Kidney (tissue), 13 donors: ENCODE measurements at regions not wholly inside any gene's neighbourhood (a gene's known extent, or its start where the extent isn't known, plus 50 kb on each side); places are given as distances from the start of the nearest gene placed in this dataset.

ENCODE experiments used
- DNase-seq, 5 donors: peaks; one replicate each; pipeline ENCODE4 v3.0.0-alpha.2; 2013 to 2020
- FAIRE-seq: peaks from 2 replicates; lab custom pipeline; 2012; peaks lifted over from hg19 to GRCh38; lab: Jason Lieb, UNC
- H3K27ac ChIP-seq, 2 donors: one replicate each; pipeline ENCODE4 v1.7.0; 2013; ENCODE audit warnings: low read depth in 2 of 2, low read length in 2 of 2, inconsistent platforms in 1 of 2
- H3K27me3 ChIP-seq: one replicate; pipeline ENCODE4 v1.7.1; 2013; ENCODE audit warnings: low read length, inconsistent platforms; ENCODE audit not compliant: control insufficient read depth, insufficient read depth
- H3K36me3 ChIP-seq, 3 donors: one replicate each; pipeline versions ENCODE4 v1.7.0 to v1.7.1; 2013; ENCODE audit warnings: low read length in 3 of 3, control low read depth in 1 of 3, inconsistent platforms in 1 of 3; ENCODE audit not compliant: insufficient read depth in 3 of 3, control insufficient read depth in 2 of 3
- H3K4me1 ChIP-seq, 3 donors: one replicate each; pipeline versions ENCODE4 v1.7.0 to v1.7.1; 2013; ENCODE audit warnings: low read length in 3 of 3, inconsistent platforms in 1 of 3, low read depth in 1 of 3; ENCODE audit not compliant: control insufficient read depth in 2 of 3, insufficient read depth in 2 of 3
- H3K4me3 ChIP-seq, 3 donors: one replicate each; pipeline versions ENCODE4 v1.7.0 to v1.8.1; 2013; ENCODE audit warnings: low read length in 3 of 3, control low read depth in 1 of 3, inconsistent platforms in 1 of 3
- H3K9ac ChIP-seq, 3 donors: one replicate each; pipeline versions ENCODE4 v1.7.0 to v1.7.1; 2013; ENCODE audit warnings: low read length in 3 of 3, control low read depth in 1 of 3, inconsistent platforms in 1 of 3
- H3K9me3 ChIP-seq, 3 donors: one replicate each; pipeline versions ENCODE4 v1.7.0 to v1.7.1; 2013; ENCODE audit warnings: low read length in 3 of 3, control low read depth in 1 of 3, inconsistent platforms in 1 of 3; ENCODE audit not compliant: control insufficient read depth in 2 of 3, insufficient read depth in 1 of 3
- intact Hi-C: fragments of 100-400 bp; cut with DNase I; formaldehyde crosslinking; loops from one replicate; pipeline ENCODE4 v1.11.1; 2022
- TF ChIP-seq, protein P1 (sequence below): IDR thresholded peaks from 3 replicates; pipeline ENCODE4 v1.5.1; 2012; ENCODE audit warnings: mild to moderate bottlenecking, moderate library complexity, borderline replicate concordance; ENCODE audit not compliant: insufficient read depth; ENCODE audit errors: extremely low read depth
- donor health status: control.
- donor health status: control.
- donor health status: control.
- donor health status: control.
- donor health status: control.
- donor health status: DM: yes; HTN: yes; CAD: no.
- donor health status: Normal renal cell carcinoma (clear cell type).

DNA sequence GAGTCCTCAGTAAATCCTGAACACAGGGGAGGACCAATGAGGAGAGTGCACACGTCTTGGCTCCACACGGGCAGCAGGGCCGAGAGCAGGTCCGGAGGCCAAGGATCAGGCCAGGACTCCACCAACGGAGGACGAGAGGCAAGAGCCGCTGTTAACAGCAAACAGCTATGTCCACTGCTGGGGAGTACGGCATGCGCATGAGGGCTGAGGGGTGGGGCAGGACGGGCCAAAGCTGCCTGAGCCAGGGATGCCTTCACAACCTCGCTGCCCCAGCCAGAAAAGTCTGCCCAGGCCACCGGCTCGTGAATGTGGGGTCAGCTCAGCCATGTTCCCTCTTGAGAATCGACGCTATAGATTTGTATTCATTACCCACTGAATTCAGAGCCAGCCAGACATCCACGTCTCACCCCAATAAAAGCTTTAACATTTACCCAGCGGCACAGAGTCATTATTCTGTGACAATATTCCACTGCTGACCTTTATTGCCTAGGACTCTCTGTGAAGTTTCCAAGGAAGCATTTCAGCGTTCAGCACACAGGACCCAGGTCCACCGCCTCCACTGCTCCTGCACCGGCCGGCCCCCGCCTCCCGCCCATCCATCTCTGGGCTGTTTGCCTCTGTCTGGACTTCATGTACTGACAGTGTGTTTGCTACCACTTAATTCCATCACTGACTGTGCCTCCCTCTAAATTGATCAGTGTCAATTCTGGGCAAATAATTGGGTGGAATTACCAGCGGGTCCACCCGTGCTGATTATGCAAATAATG, 384.9 kb downstream of the SHANK2 start:
- Histone ChIP-seq H3K36me3 (no peaks in the 10 kb centered on the region), H3K9me3 (no peaks in the 10 kb centered on the region), H3K4me3 (no peak overlapping the region), H3K9ac (no peak overlapping the region), H3K4me1 (peaks cover 0 to 3% (median 0%) of the 10 kb centered on the region in 3 donors), H3K27me3 (no peaks in the 10 kb centered on the region), H3K27ac (no peak overlapping the region)
- intact Hi-C loops: no loop called here
- TF ChIP-seq, protein P1, sequence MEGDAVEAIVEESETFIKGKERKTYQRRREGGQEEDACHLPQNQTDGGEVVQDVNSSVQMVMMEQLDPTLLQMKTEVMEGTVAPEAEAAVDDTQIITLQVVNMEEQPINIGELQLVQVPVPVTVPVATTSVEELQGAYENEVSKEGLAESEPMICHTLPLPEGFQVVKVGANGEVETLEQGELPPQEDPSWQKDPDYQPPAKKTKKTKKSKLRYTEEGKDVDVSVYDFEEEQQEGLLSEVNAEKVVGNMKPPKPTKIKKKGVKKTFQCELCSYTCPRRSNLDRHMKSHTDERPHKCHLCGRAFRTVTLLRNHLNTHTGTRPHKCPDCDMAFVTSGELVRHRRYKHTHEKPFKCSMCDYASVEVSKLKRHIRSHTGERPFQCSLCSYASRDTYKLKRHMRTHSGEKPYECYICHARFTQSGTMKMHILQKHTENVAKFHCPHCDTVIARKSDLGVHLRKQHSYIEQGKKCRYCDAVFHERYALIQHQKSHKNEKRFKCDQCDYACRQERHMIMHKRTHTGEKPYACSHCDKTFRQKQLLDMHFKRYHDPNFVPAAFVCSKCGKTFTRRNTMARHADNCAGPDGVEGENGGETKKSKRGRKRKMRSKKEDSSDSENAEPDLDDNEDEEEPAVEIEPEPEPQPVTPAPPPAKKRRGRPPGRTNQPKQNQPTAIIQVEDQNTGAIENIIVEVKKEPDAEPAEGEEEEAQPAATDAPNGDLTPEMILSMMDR: no peak
- peak in 1 of 5 donors; percentile 40 for DNase-seq
- FAIRE-seq: no peak

DNA sequence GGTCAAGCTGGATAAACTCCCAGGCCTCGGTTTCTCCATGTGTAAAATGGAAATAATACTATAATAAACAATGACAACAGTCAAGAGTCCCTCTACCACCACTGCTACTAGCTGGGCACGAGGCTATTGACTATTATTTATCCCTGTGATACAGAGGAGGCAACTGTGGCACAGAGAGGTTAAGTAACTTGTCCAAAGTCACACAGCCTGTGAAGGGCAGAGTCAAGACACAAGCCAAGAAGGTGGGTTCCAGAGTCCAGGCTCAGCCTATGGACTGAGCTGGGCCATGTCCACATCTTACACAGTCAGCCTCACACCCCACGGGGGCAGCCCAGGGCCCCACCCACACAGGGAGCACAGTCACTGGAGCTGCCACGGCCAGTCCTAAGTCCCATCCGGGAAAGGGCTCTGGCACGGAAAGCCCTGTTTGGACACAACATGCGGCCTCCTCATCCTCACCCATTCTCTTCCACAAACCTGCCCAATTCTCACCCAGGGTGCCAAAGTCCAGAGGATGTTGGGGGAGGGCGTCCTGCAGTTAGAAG, 384.0 kb downstream of the SHANK2 start:
- peak in 1 of 5 donors; percentile 53 for DNase-seq
- Histone ChIP-seq H3K4me3 (no peak overlapping the region), H3K36me3 (no peaks in the 10 kb centered on the region), H3K27me3 (no peaks in the 10 kb centered on the region), H3K27ac (no peak overlapping the region), H3K4me1 (peaks cover 0 to 3% (median 0%) of the 10 kb centered on the region in 3 donors), H3K9me3 (no peaks in the 10 kb centered on the region), H3K9ac (no peak overlapping the region)
- TF ChIP-seq, protein P1: no peak
- intact Hi-C loops: no loop called here
- no peak for FAIRE-seq

DNA sequence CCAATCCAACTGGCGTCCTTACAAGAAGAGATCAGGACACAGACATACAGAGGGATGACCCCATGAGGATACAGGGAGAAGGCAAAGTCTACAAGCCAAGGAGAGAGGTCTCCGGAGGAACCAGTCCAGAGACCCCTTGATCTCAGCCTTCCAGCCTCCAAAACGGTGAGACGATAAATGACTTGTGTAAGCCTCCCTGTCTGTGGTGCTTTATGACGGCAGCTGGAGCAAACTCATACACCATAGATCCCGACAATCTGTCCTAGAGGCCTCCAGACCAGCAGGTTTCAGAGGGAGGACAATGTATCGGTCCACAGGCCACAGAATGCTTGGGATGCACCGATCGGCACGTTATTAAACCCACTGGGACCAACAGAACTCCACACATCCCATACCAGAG, 383.3 kb downstream of the SHANK2 start:
- H3K9me3 ChIP-seq: no peaks in the 10 kb centered on the region
- DNase-seq: peak in 1 of 5 donors; percentile 3
- H3K9ac ChIP-seq: no peak overlapping the region
- H3K4me1 ChIP-seq: peaks cover 0 to 3% (median 0%) of the 10 kb centered on the region in 3 donors
- TF ChIP-seq, protein P1: no peak
- H3K4me3 ChIP-seq: no peak overlapping the region
- no peaks in the 10 kb centered on the region for H3K27me3 ChIP-seq
- H3K27ac ChIP-seq: no peak overlapping the region
- intact Hi-C loops: no loop called here
- no peaks in the 10 kb centered on the region for H3K36me3 ChIP-seq
- no peak for FAIRE-seq
